HG02798 (cell line): ENCODE measurements at regions not wholly inside any gene's neighbourhood (a gene's known extent, or its start where the extent isn't known, plus 50 kb on each side); places are given as distances from the start of the nearest gene placed in this dataset.
"Not testable (repeated sequence)": the region's sequence is repeated elsewhere in the genome, so short reads cannot be mapped to it uniquely, and the experiment has no call there.

ENCODE experiments used
- ATAC-seq: cut with Tn5 transposase; IDR thresholded peaks from one replicate; pipeline ENCODE4 v1.9.1; 2021; ENCODE audit warnings: mild to moderate bottlenecking; ENCODE audit not compliant: unreplicated experiment, poor library complexity

DNA sequence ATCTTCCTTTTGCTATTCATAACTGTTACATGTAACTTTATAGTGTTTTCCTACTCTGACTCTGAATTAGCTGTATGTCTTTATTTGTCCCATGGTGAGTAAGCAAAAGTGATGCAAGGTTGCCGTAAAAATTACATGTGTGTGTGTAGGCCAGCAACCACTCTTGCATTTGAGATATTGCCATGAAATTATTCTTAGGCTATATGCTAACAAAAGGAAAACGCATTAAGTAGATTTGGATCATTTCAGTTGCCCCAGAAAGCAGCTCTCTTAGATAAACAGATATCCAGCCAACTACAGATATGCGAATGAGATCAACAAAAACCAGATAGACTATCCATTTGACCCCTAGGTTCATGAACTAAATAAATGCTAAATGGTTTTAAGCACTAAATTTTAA is 73.6 kb downstream of the CYLC2 start:
- ATAC-seq = no peak

DNA sequence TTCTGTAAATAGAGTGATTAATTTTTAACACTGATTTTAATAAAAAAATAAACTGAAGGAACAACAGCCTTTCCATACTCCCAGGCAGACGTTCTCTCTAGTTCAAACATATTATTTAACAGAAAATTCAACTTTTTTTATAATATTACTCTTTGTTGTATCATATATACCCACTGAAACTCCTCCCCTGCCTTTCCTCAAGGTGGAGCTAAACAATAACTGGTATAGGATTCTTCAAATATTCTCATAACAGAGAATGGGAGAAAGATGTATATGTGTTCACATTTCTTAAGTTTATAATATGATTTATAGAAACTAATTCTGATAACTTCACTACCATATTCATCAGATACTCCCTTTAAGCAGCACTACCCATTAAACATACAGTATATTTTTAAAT is 83.4 kb downstream of the CYLC2 start:
- no peak for ATAC-seq

DNA sequence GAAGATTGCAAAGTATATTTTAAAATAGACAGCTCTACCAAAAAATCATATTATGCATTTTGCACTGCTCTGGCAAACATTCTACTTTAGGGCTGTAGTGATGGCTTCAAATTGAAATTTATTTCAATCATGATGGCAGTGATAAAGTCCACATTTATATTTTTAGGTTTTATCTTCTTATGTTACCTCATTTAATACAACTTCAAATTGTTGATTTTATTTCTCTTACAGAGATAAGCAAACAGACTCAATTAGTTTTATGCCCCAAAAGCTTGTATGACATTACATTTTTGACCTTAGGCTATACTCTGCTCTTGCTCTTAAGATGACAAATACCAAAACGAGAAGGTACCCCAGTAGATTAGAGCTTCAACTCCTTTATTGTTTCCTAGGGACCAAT is 87.4 kb downstream of the CYLC2 start:
- no peak for ATAC-seq

DNA sequence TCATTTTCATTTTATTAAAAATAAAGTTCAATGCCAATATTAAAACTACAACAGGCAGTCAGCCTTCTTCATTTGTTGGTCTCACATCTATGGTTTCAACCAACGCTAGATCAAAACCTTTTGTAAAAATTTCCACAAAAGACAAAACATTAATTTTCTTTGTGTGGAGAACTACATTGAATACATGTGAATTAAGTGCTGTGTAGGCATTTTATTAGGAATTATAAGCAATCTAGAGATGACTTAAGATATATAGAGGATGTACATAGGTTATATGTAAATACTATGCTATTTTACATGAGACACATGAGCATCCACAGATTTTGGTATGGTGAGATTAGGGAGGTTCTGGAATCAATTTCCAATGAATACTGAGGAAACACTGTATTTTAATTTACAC is 94.2 kb downstream of the CYLC2 start:
- no peak for ATAC-seq

DNA sequence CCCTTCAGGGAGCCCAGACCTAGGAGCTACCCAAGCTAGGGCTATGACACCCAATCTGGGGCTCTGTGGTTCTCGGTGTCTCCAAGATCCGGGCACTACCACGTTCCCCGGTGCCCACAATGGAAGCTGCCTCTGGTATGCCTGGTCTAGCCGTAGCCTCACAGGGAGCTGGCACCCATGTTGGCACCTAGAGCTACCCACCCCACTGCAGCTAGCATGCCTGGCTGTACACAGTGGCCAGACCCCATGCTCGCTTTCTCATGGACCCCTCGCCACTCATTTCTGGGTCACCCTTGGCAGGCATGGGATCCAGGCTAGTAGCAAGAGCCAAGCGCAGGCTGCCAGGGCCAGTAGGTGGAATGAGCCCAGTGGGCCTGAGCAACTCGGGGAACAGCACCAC is 109.0 kb downstream of the CYLC2 start:
- ATAC-seq = no peak

DNA sequence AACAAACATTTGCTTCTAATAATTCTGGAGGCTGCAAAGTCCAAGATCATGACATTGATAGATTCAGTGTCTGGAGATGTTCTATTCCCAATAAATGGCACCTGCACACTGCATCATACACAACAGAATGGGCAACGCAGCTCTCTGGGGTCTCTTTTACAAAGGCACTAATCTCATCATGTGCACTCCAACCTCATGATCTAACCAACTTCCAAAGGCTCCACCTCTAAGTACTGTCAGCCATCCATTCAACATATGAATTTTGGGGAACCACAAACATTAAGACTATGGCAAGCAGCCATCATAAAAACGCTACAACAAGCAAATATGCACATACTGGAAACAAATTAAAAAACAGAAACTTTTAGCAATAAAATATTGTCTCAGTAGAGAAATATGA is 121.1 kb downstream of the CYLC2 start:
- ATAC-seq = no peak

DNA sequence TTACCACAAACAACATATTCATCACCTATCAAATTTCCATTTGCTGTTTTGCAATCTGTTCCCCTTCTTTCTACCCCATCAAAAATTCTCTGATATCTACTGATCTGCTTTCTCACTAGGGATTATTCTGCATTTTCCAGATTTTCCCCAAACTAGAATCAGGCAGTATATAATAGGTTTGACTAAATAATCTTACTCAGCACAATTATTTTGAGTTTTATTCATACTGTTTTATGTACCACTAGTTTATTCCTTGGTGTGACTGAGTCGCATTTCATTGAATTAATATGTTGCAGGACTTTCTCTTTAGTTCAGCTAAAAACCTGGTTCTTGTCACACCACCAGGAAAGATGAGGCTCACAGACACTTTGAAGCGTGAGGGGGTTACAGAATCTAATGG is 131.4 kb downstream of the CYLC2 start:
- no peak for ATAC-seq

DNA sequence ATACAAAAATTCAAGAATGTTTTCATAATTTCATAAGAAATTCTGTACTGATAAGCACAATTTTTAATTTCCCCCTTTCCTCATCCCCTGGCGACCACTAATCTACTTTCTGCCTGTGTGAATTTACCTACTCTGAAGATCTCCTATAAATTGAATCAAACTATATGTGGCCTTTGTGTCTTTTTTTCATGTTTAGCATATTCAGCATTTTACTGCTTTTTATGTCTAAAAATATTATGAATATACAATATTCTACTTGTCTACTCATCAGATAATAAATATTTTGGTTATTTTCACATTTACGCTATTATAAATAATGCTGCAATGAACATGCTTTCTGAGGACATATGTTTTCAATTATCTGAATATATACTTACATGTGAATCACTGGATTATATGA is 144.8 kb downstream of the CYLC2 start:
- no peak for ATAC-seq

DNA sequence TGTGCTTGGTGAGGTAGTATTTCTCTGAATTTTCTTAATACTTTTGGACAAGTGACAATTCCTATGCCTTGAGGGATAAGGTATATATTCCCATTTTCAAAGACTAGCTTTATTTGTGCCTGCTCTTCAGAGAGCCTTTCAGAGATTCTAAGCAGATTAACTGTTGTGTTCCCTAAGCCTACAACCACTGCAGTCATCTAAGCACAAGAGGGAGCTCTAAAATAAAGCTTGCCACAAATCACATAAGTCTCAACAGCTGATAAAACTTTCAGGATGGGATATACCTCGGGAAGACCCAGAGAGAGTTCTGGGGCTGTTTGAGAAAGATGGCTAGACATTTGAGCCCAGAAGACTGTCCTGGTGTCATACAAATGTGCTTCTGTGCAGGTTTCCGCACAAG is 157.3 kb downstream of the CYLC2 start:
- no peak for ATAC-seq

DNA sequence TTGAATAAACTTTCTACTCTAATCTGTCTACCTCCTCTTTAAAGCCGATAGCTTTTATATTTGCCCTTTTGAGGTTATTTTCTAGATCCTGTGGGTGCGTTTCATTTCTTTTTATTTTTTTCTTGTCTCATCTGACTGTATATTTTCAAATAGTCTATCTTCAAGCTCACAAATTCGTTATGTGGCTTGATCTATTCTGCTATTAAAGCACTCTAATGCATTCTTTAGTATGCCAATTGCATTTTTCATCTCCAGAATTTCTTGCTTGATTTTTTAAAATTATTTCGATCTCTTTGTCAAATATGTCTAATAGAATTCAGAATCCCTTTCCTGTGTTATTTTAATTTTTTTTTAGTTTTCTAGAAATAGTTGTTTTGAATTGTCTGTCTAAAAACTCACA is 172.4 kb downstream of the CYLC2 start:
- no peak for ATAC-seq

DNA sequence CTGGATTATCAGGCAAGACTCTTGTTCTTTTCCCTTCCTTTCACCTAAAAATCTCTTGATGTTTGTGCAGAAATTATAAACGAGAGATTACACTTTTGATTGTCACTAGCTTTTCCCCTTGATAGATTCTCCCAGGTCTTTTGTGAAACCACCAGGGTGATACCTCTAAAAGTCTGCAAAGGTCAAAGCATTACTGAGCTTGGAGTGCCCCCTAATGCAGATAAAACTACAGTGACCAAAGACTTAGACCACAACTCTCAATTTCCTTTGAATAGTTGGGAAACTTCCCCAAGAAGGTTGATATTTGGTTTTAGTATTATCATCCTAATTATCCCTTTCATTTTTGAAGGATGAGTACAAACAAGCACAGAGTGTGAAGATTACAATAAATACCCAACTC is 173.1 kb downstream of the CYLC2 start:
- no peak for ATAC-seq

DNA sequence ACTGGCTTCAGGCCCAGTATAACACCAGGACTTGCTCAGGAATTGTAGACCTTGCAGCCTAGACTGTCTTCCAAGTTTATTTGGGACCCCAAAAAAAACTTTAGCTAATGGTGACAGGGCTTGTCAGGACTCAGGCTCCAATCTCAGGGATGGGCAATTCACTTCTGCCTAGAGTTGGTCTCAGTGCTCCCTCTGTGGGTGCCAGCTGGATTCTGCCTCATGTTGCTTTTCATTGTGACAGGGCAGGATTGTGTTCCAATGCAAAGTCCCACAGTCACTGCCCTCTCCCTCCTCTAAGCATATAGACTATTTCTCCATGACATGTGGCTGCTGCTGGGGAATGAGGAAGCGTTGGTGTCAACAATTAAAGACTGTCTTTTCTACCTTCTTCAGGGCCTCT is 174.7 kb downstream of the CYLC2 start:
- ATAC-seq = no peak

DNA sequence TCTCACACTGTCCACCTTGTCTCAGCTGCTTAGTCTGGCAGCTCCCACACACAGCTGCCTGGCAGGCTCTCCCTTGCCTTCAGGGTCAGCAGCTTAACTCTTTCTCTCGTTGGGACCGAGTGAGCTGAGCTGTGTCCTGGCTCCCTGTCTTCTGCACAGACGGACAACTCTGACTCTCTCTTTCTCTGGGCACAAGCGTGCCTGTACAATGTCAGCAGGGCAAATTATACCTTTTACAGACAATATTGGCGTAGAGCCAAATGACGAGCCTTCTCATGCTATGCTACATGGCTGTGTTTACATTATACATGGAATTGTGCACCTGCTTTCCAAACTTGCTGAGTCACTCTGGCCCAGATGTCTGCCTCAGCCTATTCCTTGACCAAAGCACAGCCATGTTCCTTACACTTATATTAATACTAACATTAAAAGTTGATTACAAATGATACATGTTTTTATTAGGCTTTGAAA is 188.6 kb downstream of the CYLC2 start:
- no peak for ATAC-seq

DNA sequence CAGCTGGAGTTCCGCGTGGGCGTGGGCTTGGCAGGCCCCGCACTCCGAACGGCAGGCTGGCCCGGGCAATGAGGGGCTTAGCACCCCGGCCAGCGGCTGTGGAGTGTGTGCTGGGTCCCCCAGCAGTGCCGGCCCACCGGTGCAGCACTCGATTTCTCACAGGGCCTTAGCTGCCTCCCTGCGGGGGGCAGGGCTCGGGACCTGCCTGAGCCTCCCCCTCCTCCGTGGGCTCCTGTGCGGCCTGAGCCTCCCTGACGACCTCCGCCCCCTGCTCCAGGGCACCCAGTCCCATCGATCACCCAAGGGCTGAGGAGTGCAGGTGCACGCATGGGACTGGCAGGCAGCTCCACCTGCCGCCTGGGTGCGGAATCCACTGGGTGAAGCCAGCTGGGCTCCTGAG is 191.8 kb downstream of the CYLC2 start:
- ATAC-seq = no peak

DNA sequence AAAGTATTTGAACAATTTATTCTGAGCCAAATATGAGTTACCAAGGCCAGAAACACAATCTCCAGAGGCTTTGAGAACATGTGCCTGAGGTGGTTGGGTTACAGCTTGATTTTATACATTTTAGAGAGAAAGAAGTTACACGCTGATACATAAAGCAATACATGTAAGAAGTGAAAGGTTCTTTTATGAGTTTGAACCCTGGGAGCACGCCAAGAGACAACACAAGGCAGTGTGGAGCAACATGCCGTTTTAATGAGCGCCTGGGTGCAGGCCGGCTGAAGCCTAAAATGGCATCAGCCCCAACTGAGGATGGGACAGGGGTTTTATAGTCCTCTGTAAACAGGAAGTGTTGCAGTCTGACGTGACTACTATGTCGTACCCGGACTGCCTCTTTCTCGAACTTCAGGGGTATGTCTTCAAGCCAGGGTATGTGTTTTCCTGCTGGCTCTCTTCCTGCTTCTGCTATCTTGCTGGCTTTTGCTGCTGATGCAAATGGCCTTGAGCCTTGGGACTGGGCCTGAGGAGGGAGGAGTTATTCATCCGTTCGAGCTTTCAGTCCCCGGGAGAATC is 193.7 kb downstream of the CYLC2 start:
- no peak for ATAC-seq

DNA sequence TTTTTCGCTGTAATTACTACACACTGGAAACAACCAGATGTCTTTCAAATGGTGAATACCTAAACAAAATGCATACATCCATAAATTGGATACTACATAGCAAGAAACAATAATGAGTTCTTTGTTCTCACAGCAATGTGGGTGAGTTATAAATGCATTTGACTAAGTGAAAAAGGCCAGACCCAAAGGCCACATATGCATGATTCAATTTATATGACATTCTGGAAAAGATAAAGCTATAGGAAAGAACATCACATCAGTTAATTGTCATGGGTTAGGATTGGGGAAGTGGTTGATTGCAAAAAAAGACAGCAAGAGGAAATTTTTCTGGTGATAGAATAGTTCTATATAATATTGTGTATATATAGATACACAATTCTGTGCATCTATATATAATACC is 198.9 kb downstream of the CYLC2 start:
- no peak for ATAC-seq

DNA sequence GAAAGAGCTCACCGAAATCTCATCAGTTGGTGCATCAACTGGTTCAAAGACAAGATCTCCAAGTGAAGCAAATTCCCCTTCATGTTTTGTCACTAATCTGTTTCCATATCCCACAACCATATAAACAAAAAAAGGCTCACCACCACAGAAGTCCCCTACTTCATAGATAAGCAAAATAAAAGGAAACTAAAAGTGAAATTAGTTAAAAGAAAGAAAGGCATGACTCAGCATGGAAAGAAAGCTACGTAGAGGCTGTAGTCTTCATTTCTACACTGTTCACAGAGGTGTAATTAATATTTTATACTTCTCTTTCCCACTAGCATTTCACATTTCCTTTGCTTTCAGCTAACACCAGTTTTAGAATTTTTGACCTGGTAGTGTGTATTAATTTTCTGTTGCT is 208.0 kb downstream of the CYLC2 start:
- no peak for ATAC-seq

DNA sequence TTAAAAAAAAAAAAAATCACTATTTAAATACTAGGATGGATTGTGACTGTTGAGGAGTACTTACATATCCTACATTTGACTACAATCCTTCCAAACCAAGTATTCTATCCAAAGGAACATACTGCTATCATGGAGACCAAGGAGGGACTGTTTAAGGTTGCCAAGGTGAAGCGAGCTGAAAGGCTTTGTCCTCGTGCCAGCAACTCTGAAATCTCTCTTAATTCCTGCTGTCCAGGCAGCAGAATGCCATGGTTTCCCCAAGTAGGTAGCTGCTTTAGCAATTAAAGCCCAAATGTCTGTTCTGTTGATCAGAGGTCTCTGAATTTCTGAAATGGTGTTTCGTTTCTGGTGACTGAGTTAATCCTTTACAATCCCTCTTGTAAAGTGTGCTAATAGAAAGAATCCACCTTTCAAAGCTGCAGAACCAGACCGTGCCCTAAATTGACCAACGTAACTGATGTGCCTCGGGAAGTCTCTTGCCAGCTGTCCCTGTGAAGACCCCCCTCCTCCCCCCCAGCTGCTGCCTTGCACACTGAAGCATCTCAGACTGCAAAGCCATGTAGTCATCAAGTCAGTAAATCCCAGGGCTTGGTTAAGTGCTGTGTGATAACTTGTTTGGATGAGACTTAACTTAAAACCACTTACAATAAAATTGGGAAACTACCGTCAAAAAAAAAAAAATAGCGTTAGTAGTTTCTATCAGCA is 210.9 kb downstream of the CYLC2 start:
- ATAC-seq = not testable (repeated sequence)

DNA sequence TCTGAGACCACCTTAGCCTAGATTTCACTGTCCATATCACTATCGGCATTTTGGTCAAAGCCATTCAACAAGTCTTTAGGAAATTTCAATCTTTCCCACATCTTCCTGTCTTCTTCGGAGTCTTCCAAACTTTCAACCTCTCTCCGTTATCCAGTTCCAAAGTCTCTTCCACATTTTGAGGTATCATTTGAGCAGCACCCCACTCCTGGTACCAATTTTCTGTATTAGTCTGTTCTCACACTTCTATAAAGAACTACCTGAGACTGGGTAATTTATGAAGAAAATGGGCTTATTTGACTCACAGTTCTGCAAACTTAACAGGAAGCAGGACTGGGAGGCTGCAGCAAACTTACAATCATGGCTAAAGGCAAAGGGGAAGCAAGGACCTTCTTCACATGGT is 215.5 kb downstream of the CYLC2 start:
- ATAC-seq = no peak

DNA sequence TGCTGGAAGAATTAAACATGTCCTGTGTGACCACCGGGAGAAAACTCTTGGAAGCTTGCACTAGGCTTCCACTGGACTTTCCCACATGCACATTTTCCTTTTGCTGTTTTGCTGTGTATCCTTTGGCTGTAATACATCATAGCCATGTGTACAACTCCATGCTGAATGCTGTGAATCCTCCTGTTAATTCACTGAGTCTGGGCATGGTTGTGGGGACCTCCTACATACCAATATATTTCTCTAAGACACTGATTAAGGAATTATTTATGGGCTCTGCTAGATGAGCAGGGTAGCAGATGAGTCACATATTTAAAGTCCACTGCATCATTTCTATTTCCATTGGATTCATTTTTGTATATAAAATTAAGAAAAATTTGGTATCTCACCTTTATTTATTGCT is 220.1 kb downstream of the CYLC2 start:
- ATAC-seq = no peak

DNA sequence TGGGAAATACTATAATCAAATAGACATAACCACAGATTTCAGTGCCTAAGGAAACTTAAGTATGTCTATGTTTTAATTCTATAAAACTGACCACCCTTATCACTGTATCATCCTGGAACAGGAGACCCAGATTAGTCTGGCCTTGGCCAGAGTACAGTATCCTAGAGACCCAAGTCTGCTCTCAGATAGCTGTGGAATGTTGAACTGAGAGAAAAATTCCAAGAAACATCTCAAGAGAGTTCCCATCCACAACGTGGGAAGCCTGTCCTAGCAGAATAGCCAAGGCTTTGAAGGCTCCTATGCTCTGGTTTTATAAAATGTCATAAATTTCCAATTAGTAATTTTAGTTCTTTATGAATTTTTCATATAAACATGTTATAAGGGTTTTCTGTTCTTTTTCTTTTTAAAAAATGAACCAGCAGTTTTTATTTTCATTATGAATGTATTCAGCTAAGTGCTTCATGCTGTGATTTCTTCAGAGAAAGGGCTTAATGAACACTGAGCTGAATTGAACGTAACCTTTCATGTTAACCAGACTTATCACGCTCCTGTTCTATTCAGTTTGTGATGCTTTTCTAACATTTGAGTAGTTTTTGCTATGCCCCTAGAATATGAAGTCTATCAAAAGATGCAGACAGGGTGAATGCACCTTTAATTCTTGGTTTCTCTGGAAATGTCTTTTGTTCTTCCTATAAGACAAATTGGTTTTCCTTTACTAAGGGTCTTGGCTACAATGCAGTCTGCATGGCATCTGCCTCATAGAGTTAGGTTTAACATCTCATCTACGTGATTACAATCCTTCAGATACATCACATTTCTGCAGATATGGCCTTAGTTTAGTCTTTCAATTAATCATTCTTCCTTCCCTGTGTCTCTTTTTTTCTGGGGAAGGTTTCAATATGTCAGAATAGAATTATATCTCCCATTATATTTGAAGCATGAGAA is 230.8 kb downstream of the CYLC2 start:
- no peak for ATAC-seq
